HepG2 (cell line): ENCODE measurements at regions not wholly inside any gene's neighbourhood (a gene's known extent, or its start where the extent isn't known, plus 50 kb on each side); places are given as distances from the start of the nearest gene placed in this dataset.

Source experiments
- ATAC-seq: fragments of 200-7000 bp; cut with Tn5 transposase; 3 replicates; pipeline ENCODE4 v1.9.1; 2020; ENCODE audit warnings: mild to moderate bottlenecking, moderate library complexity
- BruUV-seq: library from RNA; stranded (reverse); fragments of 400-500 nt; replicated peaks from 2 replicates; lab custom pipeline; 2021; lab: Mats Ljungman, UMichigan
- CTCF ChIA-PET: fragments of 300-600 bp; formaldehyde crosslinking; extraction: SDS; loops from one replicate; lab custom pipeline; 2021; ENCODE audit warnings: low total read pairs, inconsistent platforms, low intra/inter-chr PET ratio; lab: Yijun Ruan, JAX
- POLR2A ChIA-PET: fragments of 350-600 bp; sonication (Branson Sonifier 250); formaldehyde crosslinking; loops from one replicate; lab custom pipeline; 2020; ENCODE audit warnings: antibody characterized with exemption, inconsistent platforms; lab: Yijun Ruan, JAX
- DNase-seq: peaks from one replicate; pipeline ENCODE4 v3.0.0-alpha.2; 2015; ENCODE audit warnings: low spot score
- FAIRE-seq: peaks from 3 replicates; lab custom pipeline; 2011; peaks lifted over from hg19 to GRCh38; lab: Jason Lieb, UNC
- H2AFZ ChIP-seq: one replicate; pipeline ENCODE4 v1.6.1; 2011; ENCODE audit warnings: low read length, inconsistent platforms
- H3K27ac ChIP-seq: fragments of 300-600 bp; 3 replicates; pipeline ENCODE4 v1.8.0; 2011; ENCODE audit warnings: mixed run types, mild to moderate bottlenecking, mixed read lengths, low read length, inconsistent platforms; ENCODE audit not compliant: insufficient read depth; ENCODE audit errors: extremely low read length
- H3K27me3 ChIP-seq, 2 experiments: fragments of 200-600 bp in 1 of 2; 2 replicates in 1 of 2; 3 replicates in 1 of 2; pipeline versions ENCODE4 v1.6.0 to v1.8.0; 2011; ENCODE audit warnings: low read length in 2 of 2, mild to moderate bottlenecking in 2 of 2, moderate library complexity in 2 of 2, inconsistent platforms in 1 of 2; ENCODE audit not compliant: insufficient read depth in 2 of 2, control insufficient read depth in 1 of 2
- H3K36me3 ChIP-seq, 2 experiments: fragments of 200-600 bp in 1 of 2; replicated peaks in 1 of 2; 2 replicates in 1 of 2; 3 replicates in 1 of 2; pipeline versions ENCODE4 v1.5.1 to v1.8.0; 2011; ENCODE audit warnings: low read length in 2 of 2, inconsistent platforms in 1 of 2; ENCODE audit not compliant: insufficient read depth in 2 of 2, control insufficient read depth in 1 of 2
- H3K4me1 ChIP-seq: 2 replicates; pipeline ENCODE4 v1.5.1; 2012; ENCODE audit warnings: low read length, inconsistent platforms; ENCODE audit not compliant: insufficient read depth
- H3K4me2 ChIP-seq: 2 replicates; pipeline ENCODE4 v1.6.0; 2011; ENCODE audit warnings: low read depth, low read length, inconsistent platforms
- H3K4me3 ChIP-seq, 3 experiments: fragments of 200-600 bp in 1 of 3; sonication (generic), shearing (Covaris generic) in 1 of 3; replicated peaks in 1 of 3; 2 replicates each; pipeline ENCODE4 v1.5.1; 2011 to 2016; ENCODE audit warnings: low read length in 3 of 3, inconsistent platforms in 2 of 3, low read depth in 2 of 3, mild to moderate bottlenecking in 2 of 3, control low read depth in 1 of 3, mixed read lengths in 1 of 3; ENCODE audit not compliant: insufficient read depth in 1 of 3
- H3K79me2 ChIP-seq: one replicate; pipeline ENCODE4 v1.6.1; 2011; ENCODE audit warnings: low read length, inconsistent platforms; ENCODE audit not compliant: insufficient read depth
- H3K9ac ChIP-seq: 2 replicates; pipeline ENCODE4 v1.6.0; 2011; ENCODE audit warnings: mild to moderate bottlenecking, low read depth, low read length, inconsistent platforms; ENCODE audit not compliant: insufficient read depth
- H3K9me3 ChIP-seq: 2 replicates; pipeline ENCODE4 v1.5.1; 2012; ENCODE audit warnings: mild to moderate bottlenecking, low read length
- H4K20me1 ChIP-seq: 2 replicates; pipeline ENCODE4 v1.6.0; 2011; ENCODE audit warnings: inconsistent platforms, mild to moderate bottlenecking, low read length, moderate library complexity; ENCODE audit not compliant: insufficient read depth
- CCDC6 ChIP-seq: sonication (generic); formaldehyde crosslinking; IDR thresholded peaks from 2 replicates; pipeline ENCODE4 v1.8.1; 2022; ENCODE audit warnings: mild to moderate bottlenecking, missing genetic modification reagents, moderate library complexity
- FOXK2 ChIP-seq: fragments of 450-650 bp; IDR thresholded peaks from 2 replicates; pipeline ENCODE4 v1.6.1; 2016
- HOXA7 ChIP-seq: sonication (generic); formaldehyde crosslinking; IDR thresholded peaks from 2 replicates; pipeline ENCODE4 v1.8.1; 2022; ENCODE audit warnings: mild to moderate bottlenecking, missing genetic modification reagents, moderate library complexity
- MAFK ChIP-seq, 2 experiments: IDR thresholded peaks in 1 of 2; conservative IDR thresholded peaks in 1 of 2; 2 replicates each; pipeline ENCODE4 v1.6.1; 2011; ENCODE audit warnings: improper control_type of control experiment in 2 of 2, low read length in 2 of 2
- NFIB ChIP-seq: sonication (generic); formaldehyde crosslinking; IDR thresholded peaks from 2 replicates; pipeline ENCODE4 v1.9.0; 2021; ENCODE audit warnings: missing genetic modification reagents, mild to moderate bottlenecking, borderline replicate concordance
- RARA ChIP-seq: IDR thresholded peaks from 2 replicates; pipeline ENCODE4 v1.6.1; 2016; ENCODE audit warnings: missing genetic modification reagents, missing compliant biosample characterization
- ZNF124 ChIP-seq: sonication (generic); formaldehyde crosslinking; IDR thresholded peaks from 2 replicates; pipeline ENCODE4 v1.4.0; 2020; ENCODE audit warnings: missing genetic modification reagents
- ZNF317 ChIP-seq: sonication (generic); formaldehyde crosslinking; IDR thresholded peaks from 2 replicates; pipeline ENCODE4 v1.5.0; 2020; ENCODE audit warnings: mild to moderate bottlenecking, missing genetic modification reagents
- ZNF33B ChIP-seq: sonication (generic); formaldehyde crosslinking; IDR thresholded peaks from 2 replicates; pipeline ENCODE4 v1.5.1; 2020; ENCODE audit warnings: mild to moderate bottlenecking, missing genetic modification reagents
- ZNF382 ChIP-seq: sonication (generic); formaldehyde crosslinking; IDR thresholded peaks from 2 replicates; pipeline ENCODE4 v1.5.0; 2020; ENCODE audit warnings: missing genetic modification reagents, mild to moderate bottlenecking, borderline replicate concordance
- in situ Hi-C: cut with HindIII; loops from 2 replicates; pipeline ENCODE4 v1.10.0; 2017; ENCODE audit warnings: low pct_unique_long_range_greater_than_20kb; ENCODE audit not compliant: extremely low pct_ligation_motif_present
- intact Hi-C: fragments of 100-400 bp; cut with micrococcal nuclease; formaldehyde crosslinking; loops from one replicate; pipeline ENCODE4 v1.10.0; 2022; ENCODE audit not compliant: unreplicated experiment
- TF ChIP-seq, protein P1 (sequence below): sonication (generic); formaldehyde crosslinking; IDR thresholded peaks from 2 replicates; pipeline ENCODE4 v1.9.0; 2021; ENCODE audit warnings: missing genetic modification reagents, mild to moderate bottlenecking, borderline replicate concordance
- TF ChIP-seq, protein P2 (sequence below), 2 experiments: fragments of 450-650 bp in 1 of 2; sonication (generic) in 1 of 2; formaldehyde crosslinking; IDR thresholded peaks; 2 replicates each; pipeline versions ENCODE4 v1.5.0 to v1.8.0; 2020 to 2022; ENCODE audit warnings: mild to moderate bottlenecking in 1 of 2, missing genetic modification reagents in 1 of 2
- TF ChIP-seq, protein P3 (sequence below): sonication (generic); formaldehyde crosslinking; IDR thresholded peaks from 2 replicates; pipeline ENCODE4 v1.4.0; 2020; ENCODE audit warnings: missing genetic modification reagents

DNA sequence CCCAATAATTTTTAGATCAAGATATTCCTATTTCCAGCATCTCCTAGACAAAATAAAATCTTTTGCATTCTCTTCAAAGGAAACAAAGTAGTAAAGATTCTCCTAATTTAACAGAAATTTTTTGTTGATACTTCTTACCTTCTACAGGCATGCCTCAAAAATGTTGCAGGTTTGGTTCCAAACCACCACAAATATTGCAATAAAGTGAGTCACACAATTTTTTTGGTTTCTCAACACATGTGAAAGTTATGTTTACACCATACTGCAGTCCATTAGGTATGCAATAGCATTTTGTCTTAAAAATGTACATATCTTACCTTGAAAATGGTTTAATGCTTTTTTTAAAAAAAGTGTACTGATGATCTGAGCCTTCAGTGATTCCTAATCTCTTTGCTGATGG, 65.6 kb upstream of the USP15 start:
- intact Hi-C loops (loop anchor here (5.0 kb wide), 1 partner anchor 187 kb away; no protein-coding TSS in a partner anchor), in situ Hi-C loops (loop anchor here (10.0 kb wide), 1 partner anchor 1510 kb away; no protein-coding TSS in a partner anchor)
- Histone ChIP-seq H3K27me3 (peaks cover 1 to 22% of the 10 kb centered on the region in 2 experiments; a peak in 3 of 5 replicates), H3K36me3 (no peaks in the 10 kb centered on the region), H3K4me1 (peaks cover 22% of the 10 kb centered on the region), H3K27ac (no peak overlapping the region), H2AFZ (no peak overlapping the region), H3K4me3 (no peak overlapping the region), H3K4me2 (no peak overlapping the region), H3K9me3 (no peaks in the 10 kb centered on the region), H3K79me2 (no peaks in the 10 kb centered on the region), H4K20me1 (no peaks in the 10 kb centered on the region), H3K9ac (no peak overlapping the region)
- ChIA-PET CTCF (no interaction called here), POLR2A (no interaction called here)
- ATAC-seq (no peak), DNase-seq (no peak), FAIRE-seq (no peak)
- no TSS peak for BruUV-seq
- TF ChIP-seq HOXA7 = no peak

DNA sequence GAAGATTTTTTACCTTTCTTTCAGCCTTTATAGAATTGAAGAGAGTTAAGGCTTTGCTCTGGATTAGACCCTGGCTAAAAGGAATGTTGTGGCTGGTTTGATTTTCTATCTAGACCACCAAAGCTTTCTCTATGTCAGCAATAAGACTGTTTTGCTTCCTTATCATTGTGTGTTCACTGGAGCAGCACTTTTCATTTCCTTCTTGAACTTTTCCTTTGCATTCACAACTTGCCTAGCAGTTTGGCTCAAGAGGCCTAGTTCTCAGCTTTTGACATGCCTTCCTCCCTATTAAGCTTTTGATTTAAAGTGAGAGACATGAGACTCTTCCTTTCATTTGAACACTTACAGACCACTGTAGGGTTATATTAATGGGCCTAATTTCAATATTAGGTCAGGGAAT, 64.1 kb upstream of the USP15 start:
- H3K27me3 ChIP-seq = peaks cover 0 to 12% of the 10 kb centered on the region in 2 experiments; a peak in 3 of 5 replicates
- H3K4me2 ChIP-seq = no peak overlapping the region
- H3K79me2 ChIP-seq = no peaks in the 10 kb centered on the region
- ATAC-seq (no peak), FAIRE-seq (no peak), DNase-seq (no peak)
- peaks cover 22% of the 10 kb centered on the region for H3K4me1 ChIP-seq
- POLR2A ChIA-PET = no interaction called here
- intact Hi-C loops = no loop called here
- H3K27ac ChIP-seq = no peak overlapping the region
- H3K9me3 ChIP-seq = no peaks in the 10 kb centered on the region
- no TSS peak for BruUV-seq
- H3K9ac ChIP-seq = no peak overlapping the region
- H3K4me3 ChIP-seq = no peak overlapping the region
- no peaks in the 10 kb centered on the region for H3K36me3 ChIP-seq
- H4K20me1 ChIP-seq = no peaks in the 10 kb centered on the region
- H2AFZ ChIP-seq = no peak overlapping the region
- in situ Hi-C loops = loop anchor here (10.0 kb wide), 1 partner anchor 1511 kb away; no protein-coding TSS in a partner anchor
- CTCF ChIA-PET = no interaction called here
- no peak for TF ChIP-seq ZNF33B
- TF ChIP-seq, protein P1, sequence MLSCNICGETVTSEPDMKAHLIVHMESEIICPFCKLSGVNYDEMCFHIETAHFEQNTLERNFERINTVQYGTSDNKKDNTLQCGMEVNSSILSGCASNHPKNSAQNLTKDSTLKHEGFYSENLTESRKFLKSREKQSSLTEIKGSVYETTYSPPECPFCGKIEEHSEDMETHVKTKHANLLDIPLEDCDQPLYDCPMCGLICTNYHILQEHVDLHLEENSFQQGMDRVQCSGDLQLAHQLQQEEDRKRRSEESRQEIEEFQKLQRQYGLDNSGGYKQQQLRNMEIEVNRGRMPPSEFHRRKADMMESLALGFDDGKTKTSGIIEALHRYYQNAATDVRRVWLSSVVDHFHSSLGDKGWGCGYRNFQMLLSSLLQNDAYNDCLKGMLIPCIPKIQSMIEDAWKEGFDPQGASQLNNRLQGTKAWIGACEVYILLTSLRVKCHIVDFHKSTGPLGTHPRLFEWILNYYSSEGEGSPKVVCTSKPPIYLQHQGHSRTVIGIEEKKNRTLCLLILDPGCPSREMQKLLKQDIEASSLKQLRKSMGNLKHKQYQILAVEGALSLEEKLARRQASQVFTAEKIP (CRISPR knock-in tag) = no peak
- TF ChIP-seq NFIB (CRISPR knock-in tag) = no peak
- no peak for TF ChIP-seq ZNF317 (CRISPR knock-in tag)
- TF ChIP-seq FOXK2 = no peak
- TF ChIP-seq, protein P2, sequence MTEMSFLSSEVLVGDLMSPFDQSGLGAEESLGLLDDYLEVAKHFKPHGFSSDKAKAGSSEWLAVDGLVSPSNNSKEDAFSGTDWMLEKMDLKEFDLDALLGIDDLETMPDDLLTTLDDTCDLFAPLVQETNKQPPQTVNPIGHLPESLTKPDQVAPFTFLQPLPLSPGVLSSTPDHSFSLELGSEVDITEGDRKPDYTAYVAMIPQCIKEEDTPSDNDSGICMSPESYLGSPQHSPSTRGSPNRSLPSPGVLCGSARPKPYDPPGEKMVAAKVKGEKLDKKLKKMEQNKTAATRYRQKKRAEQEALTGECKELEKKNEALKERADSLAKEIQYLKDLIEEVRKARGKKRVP (CRISPR knock-in tag; IDR thresholded peaks at IDR 0.05) = no peak
- TF ChIP-seq ZNF382 (CRISPR knock-in tag) = no peak
- no peak for TF ChIP-seq MAFK (conservative IDR thresholded peaks at IDR 0.05 in 1 of 2, IDR thresholded peaks at IDR 0.05 in 1 of 2; ENCODE audit: low read length in 2 of 2)
- TF ChIP-seq, protein P3, sequence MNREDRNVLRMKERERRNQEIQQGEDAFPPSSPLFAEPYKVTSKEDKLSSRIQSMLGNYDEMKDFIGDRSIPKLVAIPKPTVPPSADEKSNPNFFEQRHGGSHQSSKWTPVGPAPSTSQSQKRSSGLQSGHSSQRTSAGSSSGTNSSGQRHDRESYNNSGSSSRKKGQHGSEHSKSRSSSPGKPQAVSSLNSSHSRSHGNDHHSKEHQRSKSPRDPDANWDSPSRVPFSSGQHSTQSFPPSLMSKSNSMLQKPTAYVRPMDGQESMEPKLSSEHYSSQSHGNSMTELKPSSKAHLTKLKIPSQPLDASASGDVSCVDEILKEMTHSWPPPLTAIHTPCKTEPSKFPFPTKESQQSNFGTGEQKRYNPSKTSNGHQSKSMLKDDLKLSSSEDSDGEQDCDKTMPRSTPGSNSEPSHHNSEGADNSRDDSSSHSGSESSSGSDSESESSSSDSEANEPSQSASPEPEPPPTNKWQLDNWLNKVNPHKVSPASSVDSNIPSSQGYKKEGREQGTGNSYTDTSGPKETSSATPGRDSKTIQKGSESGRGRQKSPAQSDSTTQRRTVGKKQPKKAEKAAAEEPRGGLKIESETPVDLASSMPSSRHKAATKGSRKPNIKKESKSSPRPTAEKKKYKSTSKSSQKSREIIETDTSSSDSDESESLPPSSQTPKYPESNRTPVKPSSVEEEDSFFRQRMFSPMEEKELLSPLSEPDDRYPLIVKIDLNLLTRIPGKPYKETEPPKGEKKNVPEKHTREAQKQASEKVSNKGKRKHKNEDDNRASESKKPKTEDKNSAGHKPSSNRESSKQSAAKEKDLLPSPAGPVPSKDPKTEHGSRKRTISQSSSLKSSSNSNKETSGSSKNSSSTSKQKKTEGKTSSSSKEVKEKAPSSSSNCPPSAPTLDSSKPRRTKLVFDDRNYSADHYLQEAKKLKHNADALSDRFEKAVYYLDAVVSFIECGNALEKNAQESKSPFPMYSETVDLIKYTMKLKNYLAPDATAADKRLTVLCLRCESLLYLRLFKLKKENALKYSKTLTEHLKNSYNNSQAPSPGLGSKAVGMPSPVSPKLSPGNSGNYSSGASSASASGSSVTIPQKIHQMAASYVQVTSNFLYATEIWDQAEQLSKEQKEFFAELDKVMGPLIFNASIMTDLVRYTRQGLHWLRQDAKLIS (CRISPR knock-in tag) = no peak
- TF ChIP-seq CCDC6 = no peak
- no peak for TF ChIP-seq RARA (CRISPR knock-in tag)
- TF ChIP-seq ZNF124 (CRISPR knock-in tag) = no peak
